Renal pelvis (tissue), 1 donor: ENCODE measurements at regions not wholly inside any gene's neighbourhood (a gene's known extent, or its start where the extent isn't known, plus 50 kb on each side); places are given as distances from the start of the nearest gene placed in this dataset.
"Not testable (repeated sequence)": the region's sequence is repeated elsewhere in the genome, so short reads cannot be mapped to it uniquely, and the experiment has no call there.

Experiments used
- DNase-seq: peaks from one replicate; pipeline ENCODE4 v3.0.0-alpha.2; 2013

GRCh38 chr7:113030489-113030888 lies 56.1 kb downstream of the GPR85 start:
- no peak for DNase-seq

- no peak for DNase-seq
Observed at GRCh38 chr7:113026941-113027340, 59.7 kb downstream of the GPR85 start.

- not testable (repeated sequence) for DNase-seq
Observed at GRCh38 chr7:113017144-113017857, 69.3 kb downstream of the GPR85 start.

- peak; percentile 15 for DNase-seq
Observed at GRCh38 chr7:113015034-113015645, 71.5 kb downstream of the GPR85 start.

- DNase-seq, result no peak
Observed at GRCh38 chr7:113013761-113014449, 72.7 kb downstream of the GPR85 start.

GRCh38 chr7:113012862-113013261 lies 73.8 kb downstream of the GPR85 start:
- DNase-seq, result not testable (repeated sequence)

GRCh38 chr7:113010377-113010776 lies 76.2 kb downstream of the GPR85 start:
- no peak for DNase-seq

- DNase-seq, result no peak
Observed at GRCh38 chr7:113008755-113009154, 77.9 kb downstream of the GPR85 start.

- DNase-seq, result no peak
Observed at GRCh38 chr7:113004726-113005454, 81.7 kb downstream of the GPR85 start.

- no peak for DNase-seq
Observed at GRCh38 chr7:113000316-113001020, 86.2 kb downstream of the GPR85 start.

GRCh38 chr7:112997831-112998230 lies 88.8 kb downstream of the GPR85 start:
- DNase-seq, result no peak

GRCh38 chr7:112996331-112996871 lies 90.2 kb downstream of the GPR85 start:
- DNase-seq, result no peak

- DNase-seq, result no peak
Observed at GRCh38 chr7:112995059-112995824, 91.4 kb downstream of the GPR85 start.

- DNase-seq, result no peak
Observed at GRCh38 chr7:112994656-112995055, 92.0 kb downstream of the GPR85 start.

- no peak for DNase-seq
Observed at GRCh38 chr7:112990624-112991023, 96.0 kb downstream of the GPR85 start.

- no peak for DNase-seq
Observed at GRCh38 chr7:112989531-112989930, 97.1 kb downstream of the GPR85 start.

- DNase-seq, result no peak
Observed at GRCh38 chr7:112987171-112987570, 99.5 kb downstream of the GPR85 start.

GRCh38 chr7:112986256-112987031 lies 100.2 kb downstream of the GPR85 start:
- DNase-seq, result no peak

GRCh38 chr7:112985377-112985987 lies 101.1 kb downstream of the GPR85 start:
- DNase-seq, result no peak
